Progenitor cell of endocrine pancreas (in vitro differentiated cells): ENCODE measurements at regions not wholly inside any gene's neighbourhood (a gene's known extent, or its start where the extent isn't known, plus 50 kb on each side); places are given as distances from the start of the nearest gene placed in this dataset.

ENCODE experiments used
- DNase-seq: peaks from one replicate; pipeline ENCODE4 v3.0.0; 2021; ENCODE audit warnings: low spot score; ENCODE audit not compliant: unreplicated experiment
- H3K27ac Mint-ChIP-seq: 2 replicates; pipeline ENCODE4 v1.8.0; 2021; ENCODE audit warnings: mild to moderate bottlenecking, moderate library complexity, mixed read lengths
- H3K27me3 Mint-ChIP-seq: 2 replicates; pipeline ENCODE4 v1.8.0; 2021; ENCODE audit warnings: mixed read lengths
- H3K36me3 Mint-ChIP-seq: 2 replicates; pipeline ENCODE4 v1.8.0; 2022; ENCODE audit warnings: mixed read lengths; ENCODE audit not compliant: insufficient read depth
- H3K4me1 Mint-ChIP-seq: 2 replicates; pipeline ENCODE4 v1.8.0; 2021; ENCODE audit warnings: low read depth, mixed read lengths
- H3K4me3 Mint-ChIP-seq: 2 replicates; pipeline ENCODE4 v1.8.0; 2021; ENCODE audit warnings: low read depth, mild to moderate bottlenecking, moderate library complexity, mixed read lengths
- H3K9me3 Mint-ChIP-seq: 2 replicates; pipeline ENCODE4 v1.8.0; 2021; ENCODE audit warnings: low read depth, mixed read lengths
- TF ChIP-seq, protein P1 (sequence below): fragments of 200-600 bp; sonication (generic); IDR thresholded peaks from one replicate; pipeline ENCODE4 v1.5.0; 2021; ENCODE audit warnings: antibody characterized with exemption, mild to moderate bottlenecking; ENCODE audit not compliant: unreplicated experiment

DNA sequence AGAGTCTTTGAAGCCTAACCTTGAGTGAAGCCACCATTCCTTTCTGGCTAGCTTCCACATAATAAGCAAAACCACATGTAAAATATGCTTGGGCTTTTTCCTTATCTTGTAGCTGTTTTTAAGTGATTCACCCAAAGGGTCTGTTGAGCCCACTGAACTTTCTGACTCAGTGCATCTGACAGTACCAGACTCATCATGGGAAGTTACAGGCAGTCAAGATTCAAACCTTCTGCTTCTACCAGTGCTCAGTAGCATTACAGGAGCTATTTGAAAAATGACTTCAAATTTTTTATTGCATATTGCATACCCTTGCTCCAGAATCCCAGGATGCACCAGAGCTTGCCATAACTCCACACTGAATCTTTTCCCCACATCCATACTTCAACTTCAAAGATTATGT is 87.5 kb upstream of the PTPRD start:
- Mint-ChIP-seq H3K4me3 (no peak overlapping the region), H3K9me3 (peaks cover 4% of the 10 kb centered on the region), H3K27ac (no peak overlapping the region), H3K36me3 (no peaks in the 10 kb centered on the region), H3K4me1 (peaks cover 4% of the 10 kb centered on the region), H3K27me3 (no peaks in the 10 kb centered on the region)
- TF ChIP-seq, protein P1, sequence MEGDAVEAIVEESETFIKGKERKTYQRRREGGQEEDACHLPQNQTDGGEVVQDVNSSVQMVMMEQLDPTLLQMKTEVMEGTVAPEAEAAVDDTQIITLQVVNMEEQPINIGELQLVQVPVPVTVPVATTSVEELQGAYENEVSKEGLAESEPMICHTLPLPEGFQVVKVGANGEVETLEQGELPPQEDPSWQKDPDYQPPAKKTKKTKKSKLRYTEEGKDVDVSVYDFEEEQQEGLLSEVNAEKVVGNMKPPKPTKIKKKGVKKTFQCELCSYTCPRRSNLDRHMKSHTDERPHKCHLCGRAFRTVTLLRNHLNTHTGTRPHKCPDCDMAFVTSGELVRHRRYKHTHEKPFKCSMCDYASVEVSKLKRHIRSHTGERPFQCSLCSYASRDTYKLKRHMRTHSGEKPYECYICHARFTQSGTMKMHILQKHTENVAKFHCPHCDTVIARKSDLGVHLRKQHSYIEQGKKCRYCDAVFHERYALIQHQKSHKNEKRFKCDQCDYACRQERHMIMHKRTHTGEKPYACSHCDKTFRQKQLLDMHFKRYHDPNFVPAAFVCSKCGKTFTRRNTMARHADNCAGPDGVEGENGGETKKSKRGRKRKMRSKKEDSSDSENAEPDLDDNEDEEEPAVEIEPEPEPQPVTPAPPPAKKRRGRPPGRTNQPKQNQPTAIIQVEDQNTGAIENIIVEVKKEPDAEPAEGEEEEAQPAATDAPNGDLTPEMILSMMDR, result no peak
- no peak for DNase-seq

DNA sequence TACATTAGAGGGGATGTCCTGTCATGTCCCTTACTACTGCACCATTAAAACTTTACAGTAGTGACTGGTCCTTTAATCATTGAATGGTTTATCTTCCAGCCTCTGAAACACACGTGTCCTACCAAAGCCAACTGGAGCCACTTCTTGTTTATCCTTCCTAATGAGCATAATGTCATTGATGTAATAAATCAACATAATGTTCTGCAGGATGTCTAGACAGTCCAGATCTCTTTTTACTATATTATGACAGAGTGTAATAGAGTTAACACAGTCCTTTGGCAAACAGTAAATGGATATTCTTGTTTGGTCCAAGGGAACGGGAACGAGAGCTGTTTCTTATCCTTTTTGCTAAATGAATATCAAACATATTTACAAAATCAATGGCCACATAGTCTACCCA is 88.1 kb upstream of the PTPRD start:
- DNase-seq, result no peak
- TF ChIP-seq, protein P1, result no peak
- no peaks in the 10 kb centered on the region for H3K27me3 Mint-ChIP-seq
- no peak overlapping the region for H3K27ac Mint-ChIP-seq
- no peaks in the 10 kb centered on the region for H3K36me3 Mint-ChIP-seq
- H3K4me3 Mint-ChIP-seq, result no peak overlapping the region
- peaks cover 4% of the 10 kb centered on the region for H3K9me3 Mint-ChIP-seq
- H3K4me1 Mint-ChIP-seq, result peaks cover 10% of the 10 kb centered on the region

DNA sequence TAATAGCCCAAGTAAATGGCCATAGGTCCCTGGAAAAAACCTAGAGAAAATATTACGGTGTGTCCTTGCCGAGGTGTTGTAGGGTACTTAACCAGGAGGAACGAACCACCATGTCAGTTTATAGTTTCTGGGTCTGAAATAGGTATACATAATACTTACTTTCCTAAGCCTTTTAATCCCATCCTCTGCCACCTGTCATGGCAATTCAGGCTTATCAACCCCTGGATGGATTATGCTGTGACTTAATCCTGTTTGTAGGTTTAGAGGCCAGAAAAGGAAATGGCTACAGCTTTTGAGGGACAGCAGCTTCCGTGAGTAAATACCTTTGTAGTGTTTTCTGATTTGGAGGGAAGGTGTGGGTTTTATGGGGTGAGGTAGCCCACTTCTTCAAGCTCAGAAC is 89.1 kb upstream of the PTPRD start:
- TF ChIP-seq, protein P1, result no peak
- Mint-ChIP-seq H3K36me3 (no peaks in the 10 kb centered on the region), H3K9me3 (peaks cover 4% of the 10 kb centered on the region), H3K4me3 (no peak overlapping the region), H3K27me3 (no peaks in the 10 kb centered on the region), H3K27ac (no peak overlapping the region), H3K4me1 (peaks cover 15% of the 10 kb centered on the region)
- no peak for DNase-seq

DNA sequence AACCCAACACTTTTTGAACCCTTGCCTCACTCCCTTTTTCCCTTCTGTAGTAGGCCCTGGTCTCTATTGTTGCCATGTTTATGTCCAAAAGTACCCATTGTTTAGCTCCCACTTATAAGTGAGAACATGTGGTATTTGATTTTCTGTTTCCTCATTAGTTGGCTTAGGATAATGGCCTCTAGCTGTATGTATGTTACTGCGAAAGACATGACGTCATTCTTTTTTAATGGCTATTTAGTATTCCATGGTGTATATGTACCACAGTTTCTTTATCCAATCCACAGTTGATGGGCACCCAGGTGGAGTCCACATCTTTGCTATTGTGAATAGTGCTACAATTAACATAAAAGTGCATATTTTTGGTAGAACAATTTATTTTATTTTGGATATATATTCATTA is 90.3 kb upstream of the PTPRD start:
- TF ChIP-seq, protein P1, result no peak
- H3K4me1 Mint-ChIP-seq, result peaks cover 15% of the 10 kb centered on the region
- H3K27me3 Mint-ChIP-seq, result no peaks in the 10 kb centered on the region
- no peak overlapping the region for H3K4me3 Mint-ChIP-seq
- no peaks in the 10 kb centered on the region for H3K36me3 Mint-ChIP-seq
- no peak overlapping the region for H3K27ac Mint-ChIP-seq
- peaks cover 4% of the 10 kb centered on the region for H3K9me3 Mint-ChIP-seq
- DNase-seq, result no peak

DNA sequence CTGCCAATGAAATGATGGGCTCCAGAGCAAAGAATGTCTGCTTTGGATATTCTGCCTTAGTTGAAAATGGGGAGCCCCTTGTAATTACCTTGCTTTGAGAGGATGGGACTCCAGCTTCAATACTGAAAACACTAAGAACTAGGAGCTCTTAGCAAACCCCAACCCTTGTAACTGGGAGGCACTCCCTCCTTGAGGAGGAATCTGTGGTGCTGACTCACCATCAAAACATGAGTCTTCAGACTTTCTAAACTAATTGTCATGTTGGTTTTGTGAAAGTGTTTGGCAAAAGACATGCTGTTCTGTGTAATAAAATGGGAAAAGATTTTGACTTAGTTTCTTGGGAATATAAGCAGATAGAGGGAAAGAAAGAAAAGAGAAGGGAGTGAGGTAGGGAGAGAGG is 91.9 kb upstream of the PTPRD start:
- Mint-ChIP-seq H3K4me3 (no peak overlapping the region), H3K9me3 (peaks cover 4% of the 10 kb centered on the region), H3K36me3 (no peaks in the 10 kb centered on the region), H3K27ac (no peak overlapping the region), H3K27me3 (no peaks in the 10 kb centered on the region), H3K4me1 (peaks cover 15% of the 10 kb centered on the region)
- DNase-seq, result no peak
- TF ChIP-seq, protein P1, result no peak

DNA sequence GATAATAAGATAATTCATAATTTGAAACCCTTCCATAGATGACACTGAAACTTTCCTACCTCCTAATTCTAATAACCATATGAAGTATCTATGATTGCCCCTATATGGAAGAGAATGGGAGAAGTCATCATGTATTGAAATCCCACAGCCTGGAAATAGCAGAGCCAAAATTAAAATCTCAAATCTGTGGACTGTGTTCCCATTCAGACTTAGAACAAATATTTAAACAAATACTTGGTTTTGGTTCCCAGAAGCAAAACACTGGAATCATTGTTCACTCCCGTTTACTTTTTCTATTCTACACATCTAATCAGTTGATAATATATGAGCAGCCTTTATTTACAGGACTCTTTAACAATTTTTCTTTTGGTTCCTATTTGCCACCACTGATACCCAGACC is 92.6 kb upstream of the PTPRD start:
- peaks cover 15% of the 10 kb centered on the region for H3K4me1 Mint-ChIP-seq
- peak overlapping the region; percentile 23 for H3K27ac Mint-ChIP-seq
- no peak for DNase-seq
- TF ChIP-seq, protein P1, result no peak
- no peaks in the 10 kb centered on the region for H3K27me3 Mint-ChIP-seq
- H3K9me3 Mint-ChIP-seq, result peaks cover 4% of the 10 kb centered on the region
- H3K4me3 Mint-ChIP-seq, result no peak overlapping the region
- H3K36me3 Mint-ChIP-seq, result no peaks in the 10 kb centered on the region
